Mononuclear cell (primary cell): ENCODE measurements at regions not wholly inside any gene's neighbourhood (a gene's known extent, or its start where the extent isn't known, plus 50 kb on each side); places are given as distances from the start of the nearest gene placed in this dataset.
"Not testable (repeated sequence)": the region's sequence is repeated elsewhere in the genome, so short reads cannot be mapped to it uniquely, and the experiment has no call there.

ENCODE experiments used
- H3K27me3 ChIP-seq: 2 replicates; pipeline ENCODE4 v1.6.0; 2011; ENCODE audit warnings: low read length, control low read depth; ENCODE audit not compliant: insufficient read depth
- H3K4me1 ChIP-seq: 2 replicates; pipeline ENCODE4 v1.5.1; 2011; ENCODE audit warnings: mild to moderate bottlenecking, low read length, control low read depth; ENCODE audit not compliant: insufficient read depth
- H3K4me3 ChIP-seq: 2 replicates; pipeline ENCODE4 v1.5.1; 2011; ENCODE audit warnings: mild to moderate bottlenecking, low read length, moderate library complexity
- H3K9me3 ChIP-seq: 2 replicates; pipeline ENCODE4 v1.5.1; 2011; ENCODE audit warnings: low read depth, mild to moderate bottlenecking, control low read depth, low read length

DNA sequence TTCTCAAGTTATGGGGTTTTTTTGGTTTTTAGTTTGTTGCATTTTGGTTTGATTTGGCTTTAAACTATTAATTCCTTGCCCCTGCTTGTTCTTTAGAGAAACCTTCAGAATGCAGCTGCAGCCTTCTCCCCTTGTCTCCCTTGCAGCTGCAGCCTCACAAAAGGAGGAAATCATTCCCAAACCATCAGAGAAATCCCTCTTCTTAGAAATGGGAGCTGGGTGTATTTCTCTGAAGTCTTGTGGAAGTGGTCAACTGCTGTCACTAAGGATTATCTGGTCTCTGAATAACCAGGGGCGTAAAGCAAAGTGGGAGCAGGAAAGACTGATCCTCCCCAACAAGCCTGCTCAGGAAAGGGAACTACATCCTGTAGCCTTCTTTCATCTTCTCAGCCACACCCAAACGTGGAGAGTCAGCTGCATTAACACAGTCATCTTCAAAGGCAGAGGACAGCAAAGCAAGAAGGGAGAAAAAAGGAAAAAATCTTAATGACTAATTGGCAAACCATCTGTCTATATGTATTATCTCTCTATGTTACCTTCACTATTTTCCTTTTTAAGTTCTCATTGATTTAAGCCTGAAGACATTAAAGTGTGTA is 1834.1 kb upstream of the PIK3C3 start:
- no peak overlapping the region for H3K4me3 ChIP-seq
- no peaks in the 10 kb centered on the region for H3K4me1 ChIP-seq
- no peaks in the 10 kb centered on the region for H3K27me3 ChIP-seq
- H3K9me3 ChIP-seq = no peaks in the 10 kb centered on the region

DNA sequence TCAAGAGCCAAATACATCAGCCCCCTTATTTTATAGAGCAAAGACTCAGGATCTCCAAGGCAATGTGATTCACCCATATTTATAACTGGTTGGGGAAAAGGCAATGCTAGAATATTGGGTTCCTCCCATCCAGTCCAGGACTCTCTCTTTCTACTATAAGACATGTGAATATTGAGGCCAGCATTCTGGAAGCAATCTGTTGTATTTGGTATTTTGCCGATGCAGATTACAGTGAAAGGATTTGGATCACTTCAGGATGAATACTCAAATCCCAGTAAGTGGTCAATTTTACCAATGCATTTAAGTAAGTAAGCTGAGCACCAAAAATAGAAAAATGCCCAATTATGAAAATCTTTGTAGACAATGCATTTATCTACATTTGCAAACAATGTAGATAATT is 1834.7 kb upstream of the PIK3C3 start:
- no peaks in the 10 kb centered on the region for H3K4me1 ChIP-seq
- no peaks in the 10 kb centered on the region for H3K27me3 ChIP-seq

DNA sequence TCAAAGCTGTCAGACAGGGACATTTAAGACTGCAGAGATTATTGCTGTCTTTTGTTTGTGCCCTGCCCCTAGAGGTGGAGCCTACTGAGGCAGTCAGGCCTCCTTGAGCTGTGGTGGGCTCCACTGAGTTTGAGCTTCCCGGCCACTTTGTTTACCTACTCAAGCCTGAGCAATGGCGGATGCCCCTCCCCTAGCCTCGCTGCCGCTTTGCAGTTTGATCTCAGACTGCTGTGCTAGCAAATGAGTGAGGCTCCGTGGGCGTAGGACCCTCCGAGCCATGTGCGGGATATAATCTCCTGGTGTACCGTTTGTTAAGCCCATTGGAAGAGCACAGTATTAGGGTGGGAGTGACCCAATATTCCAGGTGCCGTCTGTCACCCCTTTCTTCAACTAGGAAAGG is 1835.5 kb upstream of the PIK3C3 start:
- H3K4me3 ChIP-seq, H3K9me3 ChIP-seq, H3K4me1 ChIP-seq, H3K27me3 ChIP-seq: not testable (repeated sequence)

More for the DNA sequence above, 1834.7 kb upstream of the PIK3C3 start:
- Histone ChIP-seq H3K9me3 (no peaks in the 10 kb centered on the region), H3K4me3 (no peak overlapping the region)

DNA sequence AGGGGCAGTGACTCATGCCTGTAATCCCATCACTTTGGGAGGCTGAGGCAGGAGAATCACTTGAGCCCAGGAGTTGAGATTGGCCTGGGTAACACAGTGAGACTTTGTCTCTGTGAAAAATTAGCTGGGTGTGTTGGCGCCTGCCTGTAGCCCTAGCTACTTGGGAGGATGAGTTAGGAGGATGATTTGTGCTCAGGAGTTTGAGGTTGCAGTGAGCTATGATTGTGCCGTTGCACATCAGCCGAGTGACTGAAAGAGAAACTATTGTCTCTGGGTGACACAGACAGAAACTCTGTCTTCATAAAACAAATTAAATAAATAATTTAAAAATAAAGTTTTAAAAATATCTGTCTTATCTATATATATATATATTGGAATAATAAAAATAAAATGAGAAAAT is 1844.6 kb upstream of the PIK3C3 start:
- H3K4me1 ChIP-seq = no peaks in the 10 kb centered on the region

DNA sequence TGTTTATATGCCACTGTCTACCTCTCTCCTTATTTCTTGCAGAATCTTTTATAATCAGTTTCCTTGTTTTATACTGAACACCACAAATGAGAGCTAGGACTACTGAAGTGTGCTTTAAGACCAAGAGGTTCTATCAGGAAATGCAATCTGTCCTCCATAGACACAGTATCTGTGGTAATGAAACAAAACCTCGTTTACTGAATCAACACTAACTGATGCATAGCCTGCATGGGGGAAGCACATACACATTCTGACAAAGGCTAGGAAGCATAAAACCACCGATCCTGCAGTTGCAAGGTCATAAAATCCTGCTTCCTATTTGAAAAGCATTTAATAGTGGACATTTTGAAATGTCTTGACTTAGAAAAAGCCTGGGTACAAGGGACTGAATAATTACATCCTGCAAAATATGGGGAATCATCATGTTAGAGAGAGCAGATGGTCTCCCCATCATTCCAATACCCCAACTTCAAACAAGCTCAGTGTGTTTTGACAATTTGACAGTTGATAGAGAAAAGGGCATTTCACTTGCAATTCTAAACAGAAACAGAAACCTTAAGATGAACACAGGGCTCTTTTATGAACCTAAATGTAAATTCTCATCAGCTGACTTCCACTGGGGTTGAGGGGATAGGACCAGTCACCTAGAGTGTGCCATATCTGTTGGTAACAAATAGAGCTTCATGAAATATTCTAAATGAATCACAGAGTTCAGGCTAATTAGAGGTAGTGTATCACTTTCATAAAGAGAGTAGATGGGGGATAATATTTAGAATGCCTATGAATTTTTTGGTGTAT is 1845.6 kb upstream of the PIK3C3 start:
- Histone ChIP-seq H3K9me3 (no peaks in the 10 kb centered on the region), H3K4me3 (no peak overlapping the region), H3K4me1 (no peaks in the 10 kb centered on the region), H3K27me3 (no peaks in the 10 kb centered on the region)

More for the DNA sequence above, 1844.6 kb upstream of the PIK3C3 start:
- Histone ChIP-seq H3K27me3 (no peaks in the 10 kb centered on the region), H3K4me3 (no peak overlapping the region), H3K9me3 (no peaks in the 10 kb centered on the region)

DNA sequence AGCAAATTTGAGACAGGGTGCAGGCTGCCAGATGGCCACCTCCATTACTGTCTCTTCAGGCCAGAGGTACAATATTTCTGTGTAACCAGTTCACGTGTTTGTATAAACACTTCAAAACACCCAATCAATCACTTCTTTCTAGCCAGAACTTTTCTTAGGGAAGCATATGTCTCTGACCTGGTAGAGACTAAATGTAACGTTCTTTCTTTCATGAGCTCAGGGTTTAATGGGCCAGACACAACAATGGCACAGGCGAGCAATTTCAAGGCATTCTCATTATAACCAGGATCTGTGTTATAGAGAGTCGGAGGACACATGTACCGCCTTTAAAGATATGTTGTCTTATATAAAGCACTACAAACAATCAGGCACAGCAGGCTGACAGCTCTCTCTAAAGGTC is 1846.4 kb upstream of the PIK3C3 start:
- no peaks in the 10 kb centered on the region for H3K4me1 ChIP-seq
- no peak overlapping the region for H3K4me3 ChIP-seq
- no peaks in the 10 kb centered on the region for H3K27me3 ChIP-seq
- H3K9me3 ChIP-seq = no peaks in the 10 kb centered on the region

DNA sequence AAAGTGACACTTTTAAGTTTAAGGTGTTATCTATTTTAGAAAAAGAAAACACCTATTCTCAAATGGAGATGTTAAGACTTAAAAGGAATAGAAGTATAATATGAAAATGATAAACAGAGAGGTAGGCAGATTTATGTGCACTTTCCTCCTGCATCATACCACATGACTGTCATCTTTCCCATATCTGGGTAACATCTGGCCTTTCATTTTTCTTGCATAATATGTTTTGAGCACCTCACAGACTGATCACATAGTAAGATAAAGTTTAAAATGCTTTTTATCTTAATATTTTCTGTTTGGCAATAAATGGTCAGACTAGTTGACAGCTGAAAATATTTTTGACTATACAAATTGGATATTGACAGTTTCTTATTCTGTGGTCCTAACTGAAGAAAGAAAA is 1852.1 kb upstream of the PIK3C3 start:
- H3K27me3 ChIP-seq = no peaks in the 10 kb centered on the region

DNA sequence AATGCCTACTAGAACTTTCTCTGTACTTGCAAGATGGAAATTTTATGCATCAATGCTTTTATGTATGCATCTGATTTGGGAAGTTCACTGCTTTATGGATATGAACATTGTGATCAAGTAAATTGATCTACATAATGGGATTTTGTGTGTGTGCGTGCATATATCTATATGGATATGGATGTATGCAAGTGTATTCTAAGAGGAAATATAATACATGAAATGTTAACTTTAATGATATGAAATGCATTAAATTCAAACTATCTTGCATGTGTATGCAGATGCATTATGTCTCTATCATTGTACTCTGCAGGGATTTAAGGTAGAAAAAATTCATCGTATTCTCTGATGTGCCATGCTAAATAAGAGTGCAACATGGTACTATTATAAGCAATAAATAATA is 1855.4 kb upstream of the PIK3C3 start:
- H3K27me3 ChIP-seq = no peaks in the 10 kb centered on the region
- H3K9me3 ChIP-seq = no peaks in the 10 kb centered on the region
- H3K4me3 ChIP-seq = no peak overlapping the region
- H3K4me1 ChIP-seq = no peaks in the 10 kb centered on the region

More for the DNA sequence above, 1852.1 kb upstream of the PIK3C3 start:
- H3K9me3 ChIP-seq = no peaks in the 10 kb centered on the region
- no peak overlapping the region for H3K4me3 ChIP-seq
- no peaks in the 10 kb centered on the region for H3K4me1 ChIP-seq

DNA sequence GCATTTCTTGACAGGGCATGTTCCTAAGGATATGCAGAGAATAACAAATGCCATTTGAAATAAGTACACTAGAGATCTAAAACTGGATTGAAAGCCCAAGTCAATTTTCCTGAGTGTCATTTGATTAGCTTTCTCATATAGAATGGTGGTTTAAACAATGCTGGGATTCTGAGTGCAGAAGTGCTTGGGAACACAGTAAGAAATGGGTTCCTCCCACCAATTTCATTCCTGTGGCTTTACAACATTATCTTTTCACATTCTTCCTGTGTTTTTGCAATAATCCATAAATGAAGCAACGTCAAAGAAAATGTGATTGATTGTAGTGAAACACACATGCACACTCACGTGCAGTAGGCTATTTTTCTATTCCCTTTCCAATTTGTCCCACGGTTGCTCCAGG is 1858.4 kb upstream of the PIK3C3 start:
- H3K4me3 ChIP-seq = no peak overlapping the region
- H3K4me1 ChIP-seq = no peaks in the 10 kb centered on the region
- H3K9me3 ChIP-seq = no peaks in the 10 kb centered on the region
- H3K27me3 ChIP-seq = no peaks in the 10 kb centered on the region

DNA sequence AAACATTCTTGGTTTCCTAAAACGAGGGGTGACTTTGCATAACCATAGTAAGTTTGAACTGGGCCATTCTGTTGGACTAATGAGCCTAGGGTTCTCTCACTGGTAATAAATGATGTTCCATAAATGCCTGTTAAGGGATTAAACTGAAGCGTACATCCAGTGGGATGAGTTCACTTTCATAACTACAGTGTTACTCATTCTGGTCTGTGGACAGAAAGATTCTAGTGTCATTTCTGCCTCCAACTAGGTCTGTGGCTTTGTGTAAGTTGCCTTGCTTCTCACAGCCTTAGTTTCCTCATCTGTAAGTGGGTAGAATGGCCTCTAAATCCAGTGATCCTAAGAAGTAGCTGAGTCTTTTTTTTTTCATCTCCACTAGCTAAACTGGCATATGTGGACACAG is 1860.6 kb upstream of the PIK3C3 start:
- H3K9me3 ChIP-seq = no peaks in the 10 kb centered on the region
- no peaks in the 10 kb centered on the region for H3K27me3 ChIP-seq
- H3K4me1 ChIP-seq = no peaks in the 10 kb centered on the region
- no peak overlapping the region for H3K4me3 ChIP-seq

DNA sequence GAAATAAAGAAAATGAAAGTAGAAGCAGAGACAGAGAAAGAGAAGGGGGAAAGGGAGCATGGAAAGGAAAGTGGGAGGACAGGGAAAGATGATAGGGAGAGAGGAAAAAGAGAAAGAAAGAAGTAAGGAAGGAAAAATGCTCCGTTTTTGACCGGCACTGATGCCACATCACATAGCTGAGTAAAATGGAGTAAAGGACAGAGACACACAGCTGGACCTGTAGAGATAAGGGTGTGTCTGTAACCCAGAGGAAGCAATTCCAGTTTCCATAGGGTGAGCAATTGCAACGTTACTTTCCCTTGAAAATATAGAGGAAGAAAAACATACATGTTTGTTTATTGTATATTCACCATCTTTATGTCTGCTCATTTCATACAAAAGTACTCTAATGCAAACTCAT is 1866.9 kb upstream of the PIK3C3 start:
- H3K4me3 ChIP-seq = no peak overlapping the region
- no peaks in the 10 kb centered on the region for H3K9me3 ChIP-seq
- H3K27me3 ChIP-seq = no peaks in the 10 kb centered on the region
- H3K4me1 ChIP-seq = no peaks in the 10 kb centered on the region

DNA sequence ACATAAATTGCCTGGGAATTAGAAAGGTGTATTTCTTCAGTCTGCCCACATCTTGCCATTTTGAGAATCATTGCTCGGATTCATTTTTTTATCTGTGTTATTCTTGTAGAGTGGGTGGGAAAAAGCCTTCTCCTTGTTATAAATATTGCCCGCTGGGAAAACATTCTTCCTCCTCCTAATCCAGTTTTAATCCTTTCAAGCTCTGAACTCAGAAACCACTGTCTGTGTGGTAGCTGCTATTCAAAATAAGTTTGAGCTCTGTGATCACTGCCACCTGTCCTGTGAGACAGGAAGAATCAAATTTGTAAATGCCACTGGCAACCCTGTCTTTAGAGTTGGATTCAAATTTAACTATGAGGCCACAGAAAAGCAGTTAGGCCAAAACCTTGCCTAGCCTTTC is 1875.2 kb upstream of the PIK3C3 start:
- H3K9me3 ChIP-seq = peaks cover 4% of the 10 kb centered on the region
- H3K27me3 ChIP-seq = no peaks in the 10 kb centered on the region
- no peaks in the 10 kb centered on the region for H3K4me1 ChIP-seq
- H3K4me3 ChIP-seq = no peak overlapping the region

DNA sequence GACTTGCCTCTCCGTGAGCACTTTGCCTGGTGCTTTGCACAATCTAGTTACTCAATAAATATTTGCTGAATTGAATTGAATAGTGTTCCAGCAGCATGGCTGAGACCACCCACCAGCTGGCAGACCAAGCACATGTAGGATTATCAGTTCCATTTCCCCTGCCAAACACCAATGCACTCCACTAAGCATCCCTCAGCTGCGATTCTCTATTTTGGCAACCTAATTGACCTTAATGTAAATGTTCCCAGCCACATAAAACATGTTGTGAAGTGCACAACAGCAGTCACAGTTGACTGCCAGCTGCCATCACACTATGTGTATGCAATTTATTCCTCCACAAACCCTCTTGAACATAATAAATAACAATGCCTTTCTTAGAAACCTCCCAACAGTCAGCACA is 1879.4 kb upstream of the PIK3C3 start:
- Histone ChIP-seq H3K9me3 (peaks cover 4% of the 10 kb centered on the region), H3K27me3 (no peaks in the 10 kb centered on the region), H3K4me3 (no peak overlapping the region), H3K4me1 (no peaks in the 10 kb centered on the region)

DNA sequence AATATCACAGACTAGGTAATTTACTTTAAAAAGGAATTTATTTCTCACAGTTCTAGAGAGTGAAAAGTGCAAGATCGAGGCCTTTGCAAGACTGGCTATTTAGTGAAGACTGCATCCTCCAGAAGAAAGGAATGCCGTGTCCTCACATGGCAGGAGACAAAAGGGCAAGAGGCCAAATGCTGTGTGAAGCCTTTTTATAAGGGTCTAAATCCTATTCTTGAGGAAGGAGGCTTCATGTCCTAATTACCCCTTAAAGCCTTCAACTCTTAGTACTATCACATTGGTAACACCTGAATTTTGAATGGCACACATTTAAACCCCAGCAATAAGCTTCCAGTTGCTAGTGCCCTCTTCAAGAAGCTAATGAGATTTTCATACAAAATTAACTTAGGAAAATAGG is 1882.3 kb upstream of the PIK3C3 start:
- Histone ChIP-seq H3K27me3 (no peaks in the 10 kb centered on the region), H3K4me3 (no peak overlapping the region), H3K9me3 (peaks cover 4% of the 10 kb centered on the region), H3K4me1 (no peaks in the 10 kb centered on the region)

DNA sequence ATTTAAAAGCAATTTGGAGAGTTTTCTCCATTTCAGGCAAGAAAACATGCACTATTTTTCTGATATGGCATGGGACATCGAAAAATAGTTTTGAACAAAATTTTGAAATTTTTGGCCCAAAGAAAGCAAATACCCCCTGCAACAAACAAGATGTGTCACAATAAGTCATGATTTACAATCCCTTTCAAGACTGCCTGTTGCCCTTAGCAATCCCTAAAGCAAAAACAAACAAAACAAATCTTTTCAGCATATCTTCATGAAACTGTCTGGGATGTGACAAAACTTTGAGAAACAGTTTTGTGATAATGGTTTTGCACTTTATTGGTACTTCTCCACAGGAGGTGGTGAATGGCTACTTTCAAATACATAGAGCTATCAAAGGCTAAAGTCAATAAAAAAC is 1888.7 kb upstream of the PIK3C3 start:
- Histone ChIP-seq H3K4me1 (no peaks in the 10 kb centered on the region), H3K27me3 (no peaks in the 10 kb centered on the region), H3K9me3 (no peaks in the 10 kb centered on the region), H3K4me3 (no peak overlapping the region)

DNA sequence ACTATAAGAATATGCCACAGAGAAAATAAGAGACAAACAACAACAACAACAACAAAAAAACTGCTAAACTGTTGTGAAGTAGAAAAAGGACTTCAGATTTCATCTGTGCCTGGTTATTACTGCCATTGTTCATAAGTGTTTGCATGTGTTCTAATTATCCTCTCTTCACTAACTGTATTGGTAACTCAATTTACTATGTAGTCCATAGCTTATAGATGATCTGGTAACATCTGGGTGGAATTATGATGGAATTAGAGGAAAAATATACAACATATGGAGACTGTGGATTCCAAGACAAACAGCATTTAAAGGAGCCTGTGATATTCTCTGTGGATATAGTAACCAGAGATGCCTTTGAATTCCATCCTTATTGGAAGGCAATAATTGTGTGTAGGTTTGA is 1891.5 kb upstream of the PIK3C3 start:
- Histone ChIP-seq H3K27me3 (no peaks in the 10 kb centered on the region), H3K4me3 (no peak overlapping the region), H3K9me3 (no peaks in the 10 kb centered on the region), H3K4me1 (no peaks in the 10 kb centered on the region)
